ENCODE measurements at regions not wholly inside any gene's neighbourhood (a gene's known extent, or its start where the extent isn't known, plus 50 kb on each side); places are given as distances from the start of the nearest gene placed in this dataset.

DNA sequence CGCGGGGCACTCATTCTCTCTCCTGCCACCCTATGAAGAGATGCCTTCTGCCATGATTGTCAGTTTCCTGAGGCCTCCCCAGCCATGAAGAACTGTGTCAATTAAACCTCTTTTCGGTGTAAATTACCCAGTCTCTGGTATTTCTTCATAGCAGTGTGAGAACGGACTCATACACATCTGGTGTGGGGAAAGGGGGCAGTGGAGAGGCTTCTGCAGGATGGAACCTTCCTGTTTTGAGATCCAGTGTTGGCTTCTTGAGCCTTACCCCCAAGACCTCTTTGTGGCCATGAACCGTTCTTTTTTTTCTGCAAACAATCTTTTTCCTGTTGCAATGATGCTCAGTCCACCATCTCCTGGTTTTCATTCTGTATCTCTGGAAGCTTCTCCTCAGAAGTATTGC is 248.4 kb downstream of the PRDM2 start:
- no peak for ATAC-seq
- CTCF ChIA-PET: interaction anchor here (0.5 to 2.1 kb wide), 2 partner anchors 18 to 102 kb away, joined by 4 to 5 read pairs; no protein-coding TSS in a partner anchor

More for the DNA sequence above, 248.4 kb downstream of the PRDM2 start:
- POLR2A ChIA-PET: no interaction called here
- no peaks in the 10 kb centered on the region for H3K36me3 Mint-ChIP-seq
- H3K4me3 Mint-ChIP-seq: no peak overlapping the region
- no peaks in the 10 kb centered on the region for H3K9me3 Mint-ChIP-seq
- TF ChIP-seq, protein P1, sequence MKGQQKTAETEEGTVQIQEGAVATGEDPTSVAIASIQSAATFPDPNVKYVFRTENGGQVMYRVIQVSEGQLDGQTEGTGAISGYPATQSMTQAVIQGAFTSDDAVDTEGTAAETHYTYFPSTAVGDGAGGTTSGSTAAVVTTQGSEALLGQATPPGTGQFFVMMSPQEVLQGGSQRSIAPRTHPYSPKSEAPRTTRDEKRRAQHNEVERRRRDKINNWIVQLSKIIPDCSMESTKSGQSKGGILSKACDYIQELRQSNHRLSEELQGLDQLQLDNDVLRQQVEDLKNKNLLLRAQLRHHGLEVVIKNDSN (CRISPR knock-in tag; IDR thresholded peaks at IDR 0.05): no peak
- TF ChIP-seq, protein P2, sequence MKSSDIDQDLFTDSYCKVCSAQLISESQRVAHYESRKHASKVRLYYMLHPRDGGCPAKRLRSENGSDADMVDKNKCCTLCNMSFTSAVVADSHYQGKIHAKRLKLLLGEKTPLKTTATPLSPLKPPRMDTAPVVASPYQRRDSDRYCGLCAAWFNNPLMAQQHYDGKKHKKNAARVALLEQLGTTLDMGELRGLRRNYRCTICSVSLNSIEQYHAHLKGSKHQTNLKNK (CRISPR knock-in tag; IDR thresholded peaks at IDR 0.05): no peak
- TF ChIP-seq ZNF138 (CRISPR knock-in tag; conservative IDR thresholded peaks at IDR 0.05) (no peak), TEAD1 (CRISPR knock-in tag; IDR thresholded peaks at IDR 0.05) (no peak), TEAD4 (CRISPR knock-in tag; IDR thresholded peaks at IDR 0.05) (no peak), FOXJ3 (CRISPR knock-in tag; IDR thresholded peaks at IDR 0.05; ENCODE audit: borderline replicate concordance) (no peak), EMX1 (CRISPR knock-in tag; IDR thresholded peaks at IDR 0.05) (no peak), RORB (CRISPR knock-in tag; IDR thresholded peaks at IDR 0.05) (no peak), ESRRA (CRISPR knock-in tag; IDR thresholded peaks at IDR 0.05; ENCODE audit: borderline replicate concordance) (no peak)
- TF ChIP-seq, protein P3, sequence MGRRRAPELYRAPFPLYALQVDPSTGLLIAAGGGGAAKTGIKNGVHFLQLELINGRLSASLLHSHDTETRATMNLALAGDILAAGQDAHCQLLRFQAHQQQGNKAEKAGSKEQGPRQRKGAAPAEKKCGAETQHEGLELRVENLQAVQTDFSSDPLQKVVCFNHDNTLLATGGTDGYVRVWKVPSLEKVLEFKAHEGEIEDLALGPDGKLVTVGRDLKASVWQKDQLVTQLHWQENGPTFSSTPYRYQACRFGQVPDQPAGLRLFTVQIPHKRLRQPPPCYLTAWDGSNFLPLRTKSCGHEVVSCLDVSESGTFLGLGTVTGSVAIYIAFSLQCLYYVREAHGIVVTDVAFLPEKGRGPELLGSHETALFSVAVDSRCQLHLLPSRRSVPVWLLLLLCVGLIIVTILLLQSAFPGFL (CRISPR knock-in tag; IDR thresholded peaks at IDR 0.05; ENCODE audit: borderline replicate concordance): no peak
- TF ChIP-seq, protein P4, sequence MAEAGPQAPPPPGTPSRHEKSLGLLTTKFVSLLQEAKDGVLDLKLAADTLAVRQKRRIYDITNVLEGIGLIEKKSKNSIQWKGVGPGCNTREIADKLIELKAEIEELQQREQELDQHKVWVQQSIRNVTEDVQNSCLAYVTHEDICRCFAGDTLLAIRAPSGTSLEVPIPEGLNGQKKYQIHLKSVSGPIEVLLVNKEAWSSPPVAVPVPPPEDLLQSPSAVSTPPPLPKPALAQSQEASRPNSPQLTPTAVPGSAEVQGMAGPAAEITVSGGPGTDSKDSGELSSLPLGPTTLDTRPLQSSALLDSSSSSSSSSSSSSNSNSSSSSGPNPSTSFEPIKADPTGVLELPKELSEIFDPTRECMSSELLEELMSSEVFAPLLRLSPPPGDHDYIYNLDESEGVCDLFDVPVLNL (CRISPR knock-in tag; IDR thresholded peaks at IDR 0.05; ENCODE audit: borderline replicate concordance, low read depth): no peak
- TF ChIP-seq, protein P5, sequence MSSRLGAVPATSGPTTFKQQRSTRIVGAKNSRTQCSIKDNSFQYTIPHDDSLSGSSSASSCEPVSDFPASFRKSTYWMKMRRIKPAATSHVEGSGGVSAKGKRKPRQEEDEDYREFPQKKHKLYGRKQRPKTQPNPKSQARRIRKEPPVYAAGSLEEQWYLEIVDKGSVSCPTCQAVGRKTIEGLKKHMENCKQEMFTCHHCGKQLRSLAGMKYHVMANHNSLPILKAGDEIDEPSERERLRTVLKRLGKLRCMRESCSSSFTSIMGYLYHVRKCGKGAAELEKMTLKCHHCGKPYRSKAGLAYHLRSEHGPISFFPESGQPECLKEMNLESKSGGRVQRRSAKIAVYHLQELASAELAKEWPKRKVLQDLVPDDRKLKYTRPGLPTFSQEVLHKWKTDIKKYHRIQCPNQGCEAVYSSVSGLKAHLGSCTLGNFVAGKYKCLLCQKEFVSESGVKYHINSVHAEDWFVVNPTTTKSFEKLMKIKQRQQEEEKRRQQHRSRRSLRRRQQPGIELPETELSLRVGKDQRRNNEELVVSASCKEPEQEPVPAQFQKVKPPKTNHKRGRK (CRISPR knock-in tag; IDR thresholded peaks at IDR 0.05; ENCODE audit: borderline replicate concordance): no peak
- TF ChIP-seq, protein P6, sequence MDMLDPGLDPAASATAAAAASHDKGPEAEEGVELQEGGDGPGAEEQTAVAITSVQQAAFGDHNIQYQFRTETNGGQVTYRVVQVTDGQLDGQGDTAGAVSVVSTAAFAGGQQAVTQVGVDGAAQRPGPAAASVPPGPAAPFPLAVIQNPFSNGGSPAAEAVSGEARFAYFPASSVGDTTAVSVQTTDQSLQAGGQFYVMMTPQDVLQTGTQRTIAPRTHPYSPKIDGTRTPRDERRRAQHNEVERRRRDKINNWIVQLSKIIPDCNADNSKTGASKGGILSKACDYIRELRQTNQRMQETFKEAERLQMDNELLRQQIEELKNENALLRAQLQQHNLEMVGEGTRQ (CRISPR knock-in tag; IDR thresholded peaks at IDR 0.05): no peak
- TF ChIP-seq, protein P7, sequence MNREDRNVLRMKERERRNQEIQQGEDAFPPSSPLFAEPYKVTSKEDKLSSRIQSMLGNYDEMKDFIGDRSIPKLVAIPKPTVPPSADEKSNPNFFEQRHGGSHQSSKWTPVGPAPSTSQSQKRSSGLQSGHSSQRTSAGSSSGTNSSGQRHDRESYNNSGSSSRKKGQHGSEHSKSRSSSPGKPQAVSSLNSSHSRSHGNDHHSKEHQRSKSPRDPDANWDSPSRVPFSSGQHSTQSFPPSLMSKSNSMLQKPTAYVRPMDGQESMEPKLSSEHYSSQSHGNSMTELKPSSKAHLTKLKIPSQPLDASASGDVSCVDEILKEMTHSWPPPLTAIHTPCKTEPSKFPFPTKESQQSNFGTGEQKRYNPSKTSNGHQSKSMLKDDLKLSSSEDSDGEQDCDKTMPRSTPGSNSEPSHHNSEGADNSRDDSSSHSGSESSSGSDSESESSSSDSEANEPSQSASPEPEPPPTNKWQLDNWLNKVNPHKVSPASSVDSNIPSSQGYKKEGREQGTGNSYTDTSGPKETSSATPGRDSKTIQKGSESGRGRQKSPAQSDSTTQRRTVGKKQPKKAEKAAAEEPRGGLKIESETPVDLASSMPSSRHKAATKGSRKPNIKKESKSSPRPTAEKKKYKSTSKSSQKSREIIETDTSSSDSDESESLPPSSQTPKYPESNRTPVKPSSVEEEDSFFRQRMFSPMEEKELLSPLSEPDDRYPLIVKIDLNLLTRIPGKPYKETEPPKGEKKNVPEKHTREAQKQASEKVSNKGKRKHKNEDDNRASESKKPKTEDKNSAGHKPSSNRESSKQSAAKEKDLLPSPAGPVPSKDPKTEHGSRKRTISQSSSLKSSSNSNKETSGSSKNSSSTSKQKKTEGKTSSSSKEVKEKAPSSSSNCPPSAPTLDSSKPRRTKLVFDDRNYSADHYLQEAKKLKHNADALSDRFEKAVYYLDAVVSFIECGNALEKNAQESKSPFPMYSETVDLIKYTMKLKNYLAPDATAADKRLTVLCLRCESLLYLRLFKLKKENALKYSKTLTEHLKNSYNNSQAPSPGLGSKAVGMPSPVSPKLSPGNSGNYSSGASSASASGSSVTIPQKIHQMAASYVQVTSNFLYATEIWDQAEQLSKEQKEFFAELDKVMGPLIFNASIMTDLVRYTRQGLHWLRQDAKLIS (CRISPR knock-in tag; IDR thresholded peaks at IDR 0.05; ENCODE audit: borderline replicate concordance): no peak
- TF ChIP-seq, protein P8, sequence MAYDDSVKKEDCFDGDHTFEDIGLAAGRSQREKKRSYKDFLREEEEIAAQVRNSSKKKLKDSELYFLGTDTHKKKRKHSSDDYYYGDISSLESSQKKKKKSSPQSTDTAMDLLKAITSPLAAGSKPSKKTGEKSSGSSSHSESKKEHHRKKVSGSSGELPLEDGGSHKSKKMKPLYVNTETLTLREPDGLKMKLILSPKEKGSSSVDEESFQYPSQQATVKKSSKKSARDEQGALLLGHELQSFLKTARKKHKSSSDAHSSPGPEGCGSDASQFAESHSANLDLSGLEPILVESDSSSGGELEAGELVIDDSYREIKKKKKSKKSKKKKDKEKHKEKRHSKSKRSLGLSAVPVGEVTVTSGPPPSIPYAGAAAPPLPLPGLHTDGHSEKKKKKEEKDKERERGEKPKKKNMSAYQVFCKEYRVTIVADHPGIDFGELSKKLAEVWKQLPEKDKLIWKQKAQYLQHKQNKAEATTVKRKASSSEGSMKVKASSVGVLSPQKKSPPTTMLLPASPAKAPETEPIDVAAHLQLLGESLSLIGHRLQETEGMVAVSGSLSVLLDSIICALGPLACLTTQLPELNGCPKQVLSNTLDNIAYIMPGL (CRISPR knock-in tag; IDR thresholded peaks at IDR 0.05): no peak
- H3K4me1 Mint-ChIP-seq: no peaks in the 10 kb centered on the region
- H3K27me3 Mint-ChIP-seq (ENCODE audit: low read depth): peaks cover 22% of the 10 kb centered on the region
- DNase-seq (ENCODE audit: low spot score): no peak
- no peak overlapping the region for H3K27ac Mint-ChIP-seq
